SH-SY5Y (cell line): ENCODE measurements at regions not wholly inside any gene's neighbourhood (a gene's known extent, or its start where the extent isn't known, plus 50 kb on each side); places are given as distances from the start of the nearest gene placed in this dataset.

Experiments
- GATA2 ChIP-seq: IDR thresholded peaks from 2 replicates; pipeline ENCODE4 v1.6.1; 2011; ENCODE audit warnings: mild to moderate bottlenecking, low read depth, low read length
- GATA3 ChIP-seq: IDR thresholded peaks from 2 replicates; pipeline ENCODE4 v1.6.1; 2011; ENCODE audit warnings: low read depth, mild to moderate bottlenecking, low read length, moderate library complexity

GRCh38 chr7:20030915-20031362 is 186.2 kb downstream of the MACC1 start:
- no peak for TF ChIP-seq GATA2
- TF ChIP-seq GATA3, result no peak
